SK-N-SH treated with all-trans-retinoic acid at 6 μM for 48 hours (cell line): ENCODE measurements at regions not wholly inside any gene's neighbourhood (a gene's known extent, or its start where the extent isn't known, plus 50 kb on each side); places are given as distances from the start of the nearest gene placed in this dataset.

Experiments used
- ATAC-seq: fragments of 200-7000 bp; cut with Tn5 transposase; 3 replicates; pipeline ENCODE4 v1.9.1; 2020; ENCODE audit warnings: mild to moderate bottlenecking, moderate library complexity
- ARNTL ChIP-seq: fragments of 450-650 bp; formaldehyde crosslinking; IDR thresholded peaks from 2 replicates; pipeline ENCODE4 v1.5.0; 2020; ENCODE audit warnings: low read depth, mild to moderate bottlenecking, moderate library complexity, borderline replicate concordance
- BACH2 ChIP-seq: fragments of 250-450 bp; sonication (Bioruptor Pico); IDR thresholded peaks from 2 replicates; pipeline ENCODE4 v1.9.0; 2021; ENCODE audit warnings: mild to moderate bottlenecking, borderline replicate concordance
- CREB5 ChIP-seq: fragments of 250-450 bp; sonication (Bioruptor Pico); IDR thresholded peaks from 2 replicates; pipeline ENCODE4 v1.5.1; 2020; ENCODE audit warnings: low read depth, mild to moderate bottlenecking, moderate library complexity
- CSDC2 ChIP-seq: fragments of 250-450 bp; sonication (Bioruptor Pico); IDR thresholded peaks from 2 replicates; pipeline ENCODE4 v1.5.0; 2020; ENCODE audit warnings: mild to moderate bottlenecking, moderate library complexity
- CSRNP3 ChIP-seq: fragments of 250-450 bp; sonication (Bioruptor Pico); IDR thresholded peaks from 2 replicates; pipeline ENCODE4 v1.5.1; 2021; ENCODE audit warnings: mild to moderate bottlenecking, moderate library complexity
- ESRRG ChIP-seq: fragments of 250-450 bp; sonication (Bioruptor Pico); IDR thresholded peaks from 2 replicates; pipeline ENCODE4 v1.6.1; 2021; ENCODE audit warnings: mild to moderate bottlenecking
- GLIS3 ChIP-seq: fragments of 250-450 bp; sonication (Bioruptor Pico); IDR thresholded peaks from 2 replicates; pipeline ENCODE4 v1.5.0; 2020; ENCODE audit warnings: mild to moderate bottlenecking, moderate library complexity
- ISL1 ChIP-seq: fragments of 250-450 bp; sonication (Bioruptor Pico); IDR thresholded peaks from 2 replicates; pipeline ENCODE4 v2.1.2; 2022; ENCODE audit warnings: mild to moderate bottlenecking, moderate library complexity
- OSR1 ChIP-seq: fragments of 250-450 bp; sonication (Bioruptor Pico); IDR thresholded peaks from 2 replicates; pipeline ENCODE4 v1.8.0; 2022; ENCODE audit warnings: moderate library complexity, mild to moderate bottlenecking, inconsistent platforms
- PATZ1 ChIP-seq: fragments of 250-450 bp; sonication (Bioruptor Pico); IDR thresholded peaks from 2 replicates; pipeline ENCODE4 v1.8.0; 2020; ENCODE audit warnings: mild to moderate bottlenecking, moderate library complexity, borderline replicate concordance
- POU6F1 ChIP-seq: fragments of 250-450 bp; sonication (Bioruptor Pico); IDR thresholded peaks from 2 replicates; pipeline ENCODE4 v1.8.0; 2021; ENCODE audit warnings: low read depth, mild to moderate bottlenecking, moderate library complexity, borderline replicate concordance
- PPARA ChIP-seq: fragments of 250-450 bp; sonication (Bioruptor Pico); IDR thresholded peaks from 2 replicates; pipeline ENCODE4 v1.5.0; 2020; ENCODE audit warnings: mild to moderate bottlenecking, borderline replicate concordance
- RARB ChIP-seq: fragments of 250-450 bp; sonication (Bioruptor Pico); IDR thresholded peaks from 2 replicates; pipeline ENCODE4 v1.8.0; 2021; ENCODE audit warnings: mild to moderate bottlenecking, moderate library complexity
- SNAI2 ChIP-seq: fragments of 250-450 bp; sonication (Bioruptor Pico); IDR thresholded peaks from 2 replicates; pipeline ENCODE4 v1.5.0; 2020; ENCODE audit warnings: mild to moderate bottlenecking, moderate library complexity
- TOX ChIP-seq: fragments of 250-450 bp; sonication (Bioruptor Pico); IDR thresholded peaks from 2 replicates; pipeline ENCODE4 v1.8.0; 2021; ENCODE audit warnings: mild to moderate bottlenecking, moderate library complexity, borderline replicate concordance
- TSHZ2 ChIP-seq: fragments of 250-450 bp; sonication (Bioruptor Pico); IDR thresholded peaks from 2 replicates; pipeline ENCODE4 v1.5.0; 2020; ENCODE audit warnings: mild to moderate bottlenecking, moderate library complexity
- ZFP3 ChIP-seq: fragments of 250-450 bp; sonication (Bioruptor Pico); IDR thresholded peaks from 2 replicates; pipeline ENCODE4 v1.5.0; 2020; ENCODE audit warnings: mild to moderate bottlenecking, moderate library complexity
- ZFP30 ChIP-seq: fragments of 450-650 bp; formaldehyde crosslinking; IDR thresholded peaks from 2 replicates; pipeline ENCODE4 v1.5.0; 2022; ENCODE audit warnings: mild to moderate bottlenecking, moderate library complexity
- ZNF8 ChIP-seq: fragments of 450-650 bp; formaldehyde crosslinking; IDR thresholded peaks from 2 replicates; pipeline ENCODE4 v1.5.0; 2020; ENCODE audit warnings: mild to moderate bottlenecking, moderate library complexity

GRCh38 chr2:237214030-237214675, 128.5 kb downstream of the COPS8 start:
- ATAC-seq = no peak
- TF ChIP-seq ZNF8 (CRISPR knock-in tag) (no peak), GLIS3 (CRISPR knock-in tag) (no peak), PPARA (CRISPR knock-in tag) (no peak), RARB (CRISPR knock-in tag) (no peak), BACH2 (CRISPR knock-in tag) (no peak), ARNTL (no peak), TOX (CRISPR knock-in tag) (no peak), CSRNP3 (CRISPR knock-in tag) (no peak), ESRRG (CRISPR knock-in tag) (no peak), CREB5 (CRISPR knock-in tag) (no peak)

GRCh38 chr2:237214963-237215362, 129.3 kb downstream of the COPS8 start:
- TF ChIP-seq ZFP3 (CRISPR knock-in tag) (no peak), PPARA (CRISPR knock-in tag) (no peak), TSHZ2 (CRISPR knock-in tag) (no peak), CSDC2 (no peak), ISL1 (CRISPR knock-in tag) (no peak), ZFP30 (no peak), TOX (CRISPR knock-in tag) (no peak), SNAI2 (CRISPR knock-in tag) (no peak), BACH2 (CRISPR knock-in tag) (no peak), OSR1 (CRISPR knock-in tag) (no peak), ESRRG (CRISPR knock-in tag) (no peak), CREB5 (CRISPR knock-in tag) (no peak), GLIS3 (CRISPR knock-in tag) (no peak), PATZ1 (CRISPR knock-in tag) (no peak), POU6F1 (CRISPR knock-in tag) (no peak)
- TF ChIP-seq, all 23 proteins: peak for 0
- no peak for ATAC-seq
